ENCODE measurements at regions not wholly inside any gene's neighbourhood (a gene's known extent, or its start where the extent isn't known, plus 50 kb on each side); places are given as distances from the start of the nearest gene placed in this dataset.
"Not testable (repeated sequence)": the region's sequence is repeated elsewhere in the genome, so short reads cannot be mapped to it uniquely, and the experiment has no call there.

DNA sequence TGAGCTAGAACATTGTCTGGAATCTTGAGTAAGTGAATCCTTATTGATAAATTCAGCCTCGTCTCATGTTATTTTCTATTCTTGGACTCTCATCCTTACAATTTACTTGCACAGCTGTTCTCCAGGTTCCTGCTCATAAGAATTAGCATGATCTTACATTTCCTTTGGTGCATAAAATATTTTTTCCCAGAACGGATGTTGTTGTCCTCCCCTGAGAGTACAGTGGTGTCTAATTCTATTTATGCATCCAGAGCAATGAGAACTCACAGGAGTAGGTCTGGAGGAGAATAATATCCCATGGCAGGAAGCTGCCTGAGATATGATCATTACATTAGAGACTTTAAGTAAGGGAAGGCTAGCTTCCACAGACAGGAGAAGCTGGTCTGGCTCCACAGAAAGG lies 178.4 kb upstream of the MAST4 start:
- DNase-seq: peak; percentile 91

- no peak for DNase-seq
These were observed 172.7 kb upstream of the MAST4 start for GRCh38 chr5:66423484-66423883.

DNA sequence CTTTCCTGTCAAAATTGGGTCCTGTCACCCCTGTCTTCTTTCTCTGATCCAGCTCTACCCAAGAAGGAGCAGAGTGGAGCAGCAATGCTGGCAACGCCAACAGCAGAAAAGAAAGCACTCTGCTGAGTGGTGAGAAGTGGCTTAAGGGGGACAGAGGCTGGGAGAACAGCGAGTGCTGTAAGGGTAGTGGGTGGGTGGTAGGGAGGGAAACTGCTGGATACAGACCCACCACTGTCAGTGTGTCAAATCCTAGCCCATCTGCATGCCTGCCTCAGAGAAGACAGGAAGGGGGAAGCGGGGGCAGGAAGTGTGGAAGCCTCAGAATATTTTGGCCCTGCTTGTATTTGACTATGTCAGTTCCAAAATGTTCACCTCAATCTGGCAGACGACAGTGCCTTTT lies 170.4 kb upstream of the MAST4 start:
- no peak for DNase-seq

GRCh38 chr5:66426259-66427138 lies 169.7 kb upstream of the MAST4 start:
- DNase-seq: no peak

DNA sequence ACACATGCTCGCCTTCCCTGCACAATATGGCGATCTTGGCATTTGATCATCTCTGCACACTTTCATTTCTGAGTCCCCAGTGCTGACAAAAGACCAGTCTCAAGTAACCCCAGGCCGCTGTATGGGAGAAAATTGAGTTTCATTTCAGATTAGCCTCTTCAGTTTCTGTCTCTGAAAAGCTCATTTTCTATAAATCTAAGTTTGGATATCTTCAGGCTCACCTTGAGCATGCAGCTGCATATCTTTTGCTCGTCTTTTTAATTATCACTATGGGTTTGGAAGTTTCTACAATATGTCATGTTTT lies 169.1 kb upstream of the MAST4 start:
- no peak for DNase-seq

DNA sequence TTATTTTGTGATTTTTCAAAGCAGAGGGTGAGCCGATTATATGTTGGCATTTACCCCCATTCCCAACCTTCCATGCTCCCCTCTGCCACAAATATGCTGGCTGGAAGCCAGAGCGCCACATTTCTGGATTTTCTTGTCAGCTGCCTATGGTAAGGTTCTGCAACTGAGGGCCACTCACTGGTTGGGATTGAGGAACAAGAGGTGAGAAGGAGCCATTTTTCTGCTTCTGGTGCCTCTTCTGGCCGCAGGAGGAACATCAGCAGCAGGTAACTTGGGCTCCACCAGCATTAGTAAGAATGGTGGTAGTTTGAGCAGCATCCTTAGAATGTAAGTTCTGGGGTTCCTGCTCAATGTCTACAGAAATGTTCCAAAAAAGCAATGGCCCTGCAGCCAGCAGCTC lies 159.5 kb upstream of the MAST4 start:
- no peak for DNase-seq

GRCh38 chr5:66438087-66438486 lies 158.1 kb upstream of the MAST4 start:
- no peak for DNase-seq

DNA sequence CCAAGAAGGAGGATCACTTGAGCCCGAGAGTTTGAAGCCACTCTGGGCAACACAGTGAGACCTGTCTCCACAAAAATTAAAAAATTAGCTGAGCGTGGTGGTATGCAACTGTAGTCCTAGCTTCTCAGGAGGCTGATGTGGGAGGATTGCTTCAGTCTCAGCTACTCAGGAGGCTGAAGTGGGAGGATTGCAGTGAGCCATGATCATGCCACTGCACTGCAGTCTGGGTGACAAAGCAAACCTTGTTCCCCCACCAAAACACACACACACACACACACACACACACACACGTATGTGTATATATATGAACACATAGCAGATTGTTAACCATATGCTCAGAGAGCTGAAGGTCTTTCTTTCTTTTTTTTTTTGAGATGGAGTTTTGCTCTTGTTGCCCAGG lies 157.5 kb upstream of the MAST4 start:
- DNase-seq: no peak

GRCh38 chr5:66440202-66440680 lies 156.0 kb upstream of the MAST4 start:
- no peak for DNase-seq

GRCh38 chr5:66441351-66441750 lies 154.8 kb upstream of the MAST4 start:
- no peak for DNase-seq

- DNase-seq: no peak
These were observed 153.2 kb upstream of the MAST4 start for GRCh38 chr5:66442951-66443445.

DNA sequence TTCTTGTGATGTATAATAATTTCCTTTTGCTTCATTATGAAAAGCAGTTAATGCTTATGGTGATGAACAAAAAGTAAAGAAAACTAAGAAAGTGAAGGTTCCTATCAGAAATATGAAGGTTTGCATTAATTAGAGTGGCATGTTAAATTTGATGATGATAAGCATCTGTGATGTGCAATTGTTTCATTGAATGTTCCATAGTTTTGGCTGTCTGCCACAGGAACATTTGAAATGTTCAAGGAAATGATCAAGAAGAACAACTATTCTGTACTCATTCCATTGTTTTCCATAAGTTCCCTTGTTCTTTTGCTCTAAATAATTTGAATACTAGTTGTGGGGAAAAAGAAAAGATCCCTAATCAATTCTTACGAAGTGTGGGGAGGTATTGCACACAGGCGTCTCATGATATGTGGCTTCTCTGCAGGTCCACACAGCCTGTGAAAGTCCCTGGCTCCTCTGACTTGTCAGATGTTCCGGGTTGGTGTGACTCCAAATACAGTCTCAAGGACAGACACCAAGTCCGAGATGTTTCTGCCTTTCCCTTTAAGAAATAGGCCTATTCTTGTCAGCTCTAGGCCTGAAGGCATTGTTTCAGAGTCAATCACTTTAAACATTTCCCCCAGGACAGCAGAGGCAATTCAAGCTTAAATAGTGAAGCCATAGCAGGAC lies 152.6 kb upstream of the MAST4 start:
- DNase-seq: no peak

- not testable (repeated sequence) for DNase-seq
These were observed 148.1 kb upstream of the MAST4 start for GRCh38 chr5:66448070-66448469.

- DNase-seq: no peak
These were observed 146.0 kb upstream of the MAST4 start for GRCh38 chr5:66450237-66450636.

GRCh38 chr5:66450988-66451387 lies 145.2 kb upstream of the MAST4 start:
- no peak for DNase-seq

GRCh38 chr5:66452109-66452508 lies 144.1 kb upstream of the MAST4 start:
- no peak for DNase-seq

- no peak for DNase-seq
These were observed 141.8 kb upstream of the MAST4 start for GRCh38 chr5:66454186-66455078.

DNA sequence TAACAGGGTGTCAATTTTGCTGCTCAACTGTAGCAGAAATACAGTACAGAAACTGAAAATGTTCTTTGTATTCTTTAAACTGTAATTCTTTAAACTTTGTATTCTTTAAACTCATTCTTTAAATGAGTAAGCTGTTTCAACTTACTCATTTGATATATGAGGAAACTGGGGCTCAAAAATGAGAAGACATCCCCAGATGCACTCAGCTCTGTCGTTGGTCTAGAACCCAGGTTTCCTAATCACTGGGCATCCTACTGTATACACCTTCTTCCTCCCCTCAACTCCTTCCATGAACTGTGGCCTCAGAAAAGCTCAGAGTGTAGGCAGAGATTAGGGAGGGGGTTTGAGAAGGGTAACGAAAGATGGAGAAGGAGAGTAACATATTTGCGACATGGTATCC lies 136.5 kb upstream of the MAST4 start:
- DNase-seq: no peak

- DNase-seq: no peak
These were observed 128.6 kb upstream of the MAST4 start for GRCh38 chr5:66467564-66467963.

DNA sequence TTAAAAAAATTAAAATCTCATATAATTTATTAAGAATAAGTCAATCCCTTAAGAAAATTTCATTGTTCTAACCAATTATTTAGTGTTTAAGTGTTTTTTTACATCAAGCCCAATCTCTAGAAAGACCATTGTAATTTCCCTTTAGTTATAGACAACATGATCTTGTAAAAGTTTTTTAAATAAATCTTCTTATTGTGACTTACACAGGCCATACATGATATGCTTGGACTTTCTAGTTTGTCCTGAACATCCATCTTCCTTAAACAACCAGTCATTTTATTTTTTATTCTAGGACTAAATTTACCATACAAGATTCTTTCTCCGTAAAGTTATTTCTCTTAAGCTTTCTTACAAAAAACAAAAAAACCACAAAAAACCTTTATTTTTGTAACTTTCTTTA lies 126.5 kb upstream of the MAST4 start:
- DNase-seq: no peak

- DNase-seq: no peak
These were observed 124.2 kb upstream of the MAST4 start for GRCh38 chr5:66472010-66472409.

- DNase-seq: no peak
These were observed 120.5 kb upstream of the MAST4 start for GRCh38 chr5:66475731-66476130.

DNA sequence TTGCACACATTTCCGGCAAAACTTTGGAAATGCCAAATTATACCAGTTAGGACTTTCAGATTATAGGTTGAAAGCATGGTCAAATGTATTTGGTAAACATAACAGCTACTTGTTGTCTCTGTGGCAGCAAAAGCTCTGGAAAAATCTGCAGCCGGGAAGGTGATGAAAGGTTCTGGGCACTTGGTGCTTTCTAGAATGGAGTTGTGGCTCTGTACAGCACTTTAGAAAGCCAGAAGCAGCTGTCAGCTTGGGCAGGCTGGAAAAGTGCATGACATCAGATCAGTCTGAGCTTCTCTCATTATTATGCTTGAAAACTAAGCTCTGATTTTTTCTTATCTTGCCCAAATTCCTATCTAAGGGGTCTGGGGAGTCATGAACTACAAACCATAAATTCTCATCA lies 118.6 kb upstream of the MAST4 start:
- DNase-seq: no peak
